MV-4-11 (cell line): ENCODE measurements at regions not wholly inside any gene's neighbourhood (a gene's known extent, or its start where the extent isn't known, plus 50 kb on each side); places are given as distances from the start of the nearest gene placed in this dataset.
"Not testable (repeated sequence)": the region's sequence is repeated elsewhere in the genome, so short reads cannot be mapped to it uniquely, and the experiment has no call there.

Experiments used
- DNase-seq: peaks from one replicate; lab custom pipeline; 2025; lab: John Stamatoyannopoulos, UW

DNA sequence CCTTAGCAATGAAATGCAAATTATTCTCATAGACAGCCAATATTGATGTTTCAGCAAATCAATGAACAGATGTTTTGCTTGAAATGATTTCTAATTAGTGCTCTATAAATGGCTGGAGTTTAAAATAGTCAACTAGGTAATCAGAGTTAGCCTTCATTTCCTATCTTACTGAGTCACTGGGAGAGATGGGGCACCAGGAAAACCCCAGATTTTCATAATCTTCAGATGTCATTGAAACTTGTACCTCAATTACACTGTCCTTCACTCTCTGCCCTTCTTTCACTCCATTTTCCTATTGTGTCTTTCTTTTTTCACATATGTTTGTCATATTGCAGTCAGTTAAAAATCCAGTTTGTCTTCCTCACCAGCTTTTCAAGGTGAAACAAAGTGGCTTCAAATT, 92.7 kb downstream of the C12orf75 start:
- DNase-seq = no peak

- DNase-seq = no peak
Observed at GRCh38 chr12:105423921-105424320, 93.4 kb downstream of the C12orf75 start.

GRCh38 chr12:105425254-105426174, 95.0 kb downstream of the C12orf75 start:
- no peak for DNase-seq

GRCh38 chr12:105426766-105427165, 96.3 kb downstream of the C12orf75 start:
- no peak for DNase-seq

DNA sequence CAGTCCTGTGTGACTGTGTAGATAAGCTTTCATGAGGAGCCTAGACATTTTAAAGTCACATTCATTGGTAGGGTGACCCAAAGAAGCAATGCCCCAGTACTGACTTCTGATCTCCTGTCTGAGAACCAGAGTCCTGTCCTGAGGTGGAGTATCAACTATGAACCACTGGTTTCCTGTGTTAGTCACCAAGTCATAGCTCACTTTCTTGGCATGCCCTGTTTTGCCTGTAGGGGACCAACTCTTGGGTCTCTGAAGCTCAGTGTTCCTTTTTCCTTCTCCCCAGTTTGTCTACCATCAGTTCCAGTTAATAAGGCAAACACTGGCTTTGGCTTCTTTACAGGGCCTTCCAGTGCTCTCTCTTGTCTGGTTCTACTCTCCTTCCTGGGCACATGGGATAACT, 97.4 kb downstream of the C12orf75 start:
- no peak for DNase-seq

GRCh38 chr12:105428793-105429395, 98.4 kb downstream of the C12orf75 start:
- DNase-seq = no peak

DNA sequence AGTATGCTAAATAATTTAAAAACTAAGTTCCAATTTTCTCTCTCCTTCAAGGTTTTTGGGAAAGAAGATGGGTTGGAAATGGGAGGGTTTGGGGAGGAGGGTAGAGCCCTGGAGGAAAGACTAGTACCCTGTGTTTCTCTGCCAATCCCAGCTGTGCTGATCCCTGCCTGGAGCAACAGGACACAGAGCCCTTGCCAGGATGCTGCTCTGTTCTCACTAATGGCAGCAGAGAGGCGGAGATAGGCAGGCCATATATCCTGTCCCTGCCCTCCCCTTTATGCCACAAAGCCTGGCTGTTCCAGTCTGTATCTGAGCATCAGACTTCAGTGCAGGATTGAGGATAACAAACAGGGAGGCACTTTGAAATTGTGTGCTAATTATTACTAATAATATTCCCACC, 99.0 kb downstream of the C12orf75 start:
- DNase-seq = no peak

DNA sequence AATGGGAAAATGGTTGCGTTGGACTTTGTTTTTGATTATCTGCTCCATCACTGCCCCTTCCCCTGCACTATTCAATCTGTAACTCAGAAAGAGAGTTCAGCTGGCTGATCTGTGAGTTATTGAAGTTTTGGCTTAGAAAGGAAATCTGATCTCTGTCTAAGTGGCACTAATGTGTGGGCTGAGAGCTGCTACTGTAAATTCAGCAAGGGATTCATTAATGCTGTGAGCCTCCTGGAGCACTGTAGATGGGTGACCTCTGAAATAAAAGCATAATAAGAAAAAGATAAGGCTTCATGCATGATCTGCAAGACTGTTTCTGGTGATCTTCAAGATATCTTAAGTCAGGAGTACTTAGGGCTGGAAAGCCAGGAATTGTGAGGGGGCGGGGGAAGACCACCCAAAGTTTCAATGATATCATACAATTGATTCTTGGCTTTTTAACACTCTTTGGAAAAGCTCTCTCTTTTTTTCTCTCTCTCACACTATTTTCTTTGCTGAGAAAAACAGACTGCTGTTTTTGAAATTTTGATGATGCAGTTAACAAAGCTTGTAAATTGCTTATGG, 101.1 kb downstream of the C12orf75 start:
- no peak for DNase-seq

- DNase-seq = no peak
Observed at GRCh38 chr12:105433804-105434203, 103.3 kb downstream of the C12orf75 start.

- DNase-seq = no peak
Observed at GRCh38 chr12:105436636-105437035, 106.1 kb downstream of the C12orf75 start.

GRCh38 chr12:105440037-105440664, 109.7 kb downstream of the C12orf75 start:
- no peak for DNase-seq

DNA sequence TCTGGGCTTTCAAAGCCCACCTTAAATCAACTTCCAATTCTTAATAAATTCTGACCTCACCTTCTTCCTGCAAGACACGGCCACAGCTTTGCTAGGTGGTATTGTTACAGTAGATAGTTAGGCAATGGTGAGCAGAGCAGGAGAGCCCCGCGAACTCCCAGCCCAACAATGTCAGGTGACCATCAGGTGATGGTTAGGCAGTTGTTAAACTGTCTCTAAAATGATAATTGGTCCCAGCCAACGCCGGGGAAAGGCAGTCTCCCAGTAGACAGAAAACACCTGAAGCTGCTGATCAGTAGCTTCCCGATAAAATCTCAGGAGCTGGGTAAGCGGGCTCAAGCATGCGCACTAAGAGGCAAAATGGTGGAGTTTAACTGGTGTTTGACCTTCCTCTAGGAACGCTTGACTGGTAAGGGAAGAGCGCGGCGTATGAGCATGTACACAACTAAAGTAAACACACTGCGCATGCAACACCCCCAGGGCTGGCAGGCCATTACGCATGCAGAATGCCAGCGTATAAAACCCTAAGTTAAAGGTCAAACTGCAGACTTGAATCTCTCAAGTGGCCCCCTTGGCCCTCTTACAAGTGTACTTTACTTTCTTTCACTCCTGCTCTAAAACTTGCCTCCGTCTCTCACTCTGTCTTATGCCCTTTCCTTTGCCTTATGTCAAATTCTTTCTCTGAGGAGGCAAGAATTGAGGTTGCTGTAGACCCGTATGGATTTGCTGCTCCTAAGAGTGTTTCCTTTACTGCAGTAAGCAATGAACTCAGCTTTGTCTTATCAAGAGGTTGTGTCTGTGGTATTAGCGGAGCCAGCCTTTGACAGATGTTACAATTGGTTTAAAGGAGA, 113.5 kb downstream of the C12orf75 start:
- no peak for DNase-seq

DNA sequence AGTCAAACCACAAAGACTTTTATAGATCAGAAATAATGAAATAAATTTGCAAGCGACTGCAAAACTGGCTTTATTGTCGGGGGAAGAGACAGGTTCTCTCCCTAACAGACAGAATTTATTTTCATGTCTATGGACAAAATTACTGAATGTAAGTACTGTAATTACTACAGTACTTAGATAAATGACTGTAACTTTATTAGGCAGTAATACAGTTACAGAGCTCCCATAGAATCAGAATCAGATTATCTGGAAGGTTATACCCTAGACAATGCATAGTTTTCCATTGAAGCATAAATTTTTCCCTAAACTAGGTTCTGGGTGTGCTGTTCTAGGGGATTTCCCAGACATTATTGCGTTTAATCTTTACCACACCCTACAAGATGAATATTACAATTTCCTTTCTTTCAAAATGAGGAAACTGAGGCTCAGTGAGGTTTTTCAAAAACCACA, 114.2 kb downstream of the C12orf75 start:
- DNase-seq = no peak

- DNase-seq = no peak
Observed at GRCh38 chr12:105445249-105445648, 114.8 kb downstream of the C12orf75 start.

- DNase-seq = no peak
Observed at GRCh38 chr12:105445649-105446048, 115.2 kb downstream of the C12orf75 start.

DNA sequence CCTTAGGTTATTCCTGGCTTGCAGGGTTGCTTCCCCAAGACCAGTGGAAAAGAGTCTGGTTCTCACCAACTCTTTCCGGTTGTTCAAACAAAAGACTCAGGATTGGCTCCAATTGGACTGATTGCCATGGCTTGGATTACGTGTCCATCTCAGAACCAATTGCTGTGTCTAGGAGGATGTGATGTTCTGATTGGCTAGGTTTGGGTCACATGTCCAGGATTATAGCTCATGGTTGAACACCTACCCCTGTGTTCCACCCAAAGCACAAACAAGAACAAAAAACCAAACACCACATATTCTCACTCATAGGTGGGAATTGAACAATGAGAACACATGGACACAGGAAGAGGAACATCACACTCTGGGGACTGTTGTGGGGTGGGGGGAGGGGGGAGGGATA, 116.0 kb downstream of the C12orf75 start:
- not testable (repeated sequence) for DNase-seq

DNA sequence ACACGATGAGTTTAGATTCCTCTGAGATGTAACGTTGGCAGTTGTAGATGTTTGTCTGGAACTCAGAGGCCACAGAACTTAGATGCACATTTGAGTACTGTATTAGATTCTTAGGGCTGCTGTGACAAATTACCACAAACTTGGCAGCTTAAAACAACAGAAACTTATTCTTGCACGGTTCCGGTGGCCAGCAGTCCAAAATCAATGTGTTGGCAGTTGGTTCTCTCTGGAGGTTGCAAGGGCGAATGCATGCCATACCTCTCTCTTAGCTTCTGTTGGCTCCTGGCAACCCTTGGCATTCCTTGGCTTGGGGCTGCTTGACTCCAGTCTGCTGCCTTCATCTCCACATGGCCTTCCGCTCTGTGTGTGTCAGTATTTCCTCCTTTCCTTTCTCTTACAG, 118.9 kb downstream of the C12orf75 start:
- no peak for DNase-seq

DNA sequence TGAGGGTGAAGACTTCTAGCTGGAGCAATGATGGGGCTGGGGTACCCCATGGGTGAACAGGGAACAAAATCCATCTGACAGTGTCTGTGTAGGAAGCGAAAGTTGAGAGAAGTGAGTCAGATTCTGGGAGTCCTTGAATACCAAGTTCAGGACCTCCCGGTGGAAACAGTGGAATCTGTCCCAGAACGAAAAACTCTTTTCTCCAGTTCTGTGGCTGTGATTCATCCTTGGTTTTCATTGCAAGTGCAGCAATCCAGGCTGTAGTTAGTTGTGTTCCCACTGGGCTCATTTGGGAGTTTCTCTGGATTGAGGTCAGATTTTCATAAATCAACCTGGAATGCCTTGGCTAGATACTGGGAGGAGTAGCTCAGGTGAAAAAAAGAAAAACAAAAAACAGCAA, 120.7 kb downstream of the C12orf75 start:
- DNase-seq = no peak

DNA sequence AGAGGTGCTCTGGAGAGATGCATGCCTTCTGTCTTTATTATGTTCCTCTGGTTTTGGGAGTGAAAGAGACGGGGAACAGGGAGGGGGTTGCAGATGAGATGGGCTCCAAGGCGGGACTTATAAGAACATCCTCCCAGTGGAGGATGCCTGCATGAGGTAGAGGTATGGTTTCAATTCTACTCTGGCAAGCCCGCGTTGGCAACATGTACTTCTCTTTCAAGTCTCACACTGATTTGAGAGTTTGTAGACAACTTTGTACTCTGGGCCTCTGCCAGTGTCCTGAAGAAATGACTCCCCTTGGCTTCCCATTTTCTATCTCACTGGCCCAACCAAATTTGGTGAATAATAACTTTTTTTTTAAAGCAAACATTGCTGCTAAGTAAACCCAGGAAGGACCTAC, 121.3 kb downstream of the C12orf75 start:
- no peak for DNase-seq

- no peak for DNase-seq
Observed at GRCh38 chr12:105453316-105453715, 122.8 kb downstream of the C12orf75 start.

DNA sequence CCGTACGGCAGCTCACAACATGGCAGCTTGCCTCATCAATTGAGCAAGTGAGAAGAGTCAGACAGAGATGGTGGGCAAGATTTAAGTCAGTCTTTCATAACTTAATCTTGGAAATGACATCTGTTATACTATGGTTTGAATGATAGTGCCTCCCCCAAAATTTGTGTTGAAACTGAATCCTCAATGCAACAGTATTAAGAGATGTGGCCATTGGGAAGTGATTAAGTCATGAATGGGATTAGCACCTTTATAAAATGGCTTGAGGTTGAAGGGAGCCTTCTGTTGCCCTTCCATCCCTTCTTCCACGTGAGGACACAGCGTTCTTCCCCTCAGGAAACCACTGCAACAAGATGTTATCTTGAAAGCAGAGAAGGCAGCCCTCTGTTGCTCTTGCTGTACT, 124.2 kb downstream of the C12orf75 start:
- DNase-seq = no peak

GRCh38 chr12:105455261-105455660, 124.8 kb downstream of the C12orf75 start:
- no peak for DNase-seq
